Erythroblast (primary cell): ENCODE measurements at regions not wholly inside any gene's neighbourhood (a gene's known extent, or its start where the extent isn't known, plus 50 kb on each side); places are given as distances from the start of the nearest gene placed in this dataset.

Source experiments
- GATA1 ChIP-seq: IDR thresholded peaks from 2 replicates; pipeline ENCODE4 v1.6.1; 2011; ENCODE audit warnings: low read depth, mild to moderate bottlenecking, control low read depth, low read length, moderate library complexity
- POLR2A ChIP-seq: IDR thresholded peaks from 2 replicates; pipeline ENCODE4 v1.6.1; 2011; ENCODE audit warnings: mild to moderate bottlenecking, low read length

DNA sequence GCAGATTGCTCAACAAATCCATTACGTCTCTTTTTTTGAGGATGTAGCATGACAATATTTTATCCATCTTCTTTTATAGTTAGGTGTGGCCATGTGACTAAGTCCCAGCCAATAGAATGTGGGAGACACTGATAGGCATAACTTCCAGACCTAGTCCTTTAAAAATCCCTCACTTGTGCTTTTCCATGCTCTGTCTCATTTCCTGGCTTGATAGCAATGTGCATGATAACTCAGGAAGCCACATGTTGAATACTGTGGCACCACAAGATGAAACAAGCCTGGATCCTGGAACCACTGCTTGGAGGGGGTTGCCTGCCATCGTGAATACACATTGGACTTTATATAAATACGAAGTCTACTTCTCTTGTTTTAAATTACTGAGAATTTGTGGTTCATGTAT lies 184.0 kb upstream of the NEIL3 start:
- TF ChIP-seq POLR2A (no peak), GATA1 (no peak)
